K562 (cell line): ENCODE measurements at regions not wholly inside any gene's neighbourhood (a gene's known extent, or its start where the extent isn't known, plus 50 kb on each side); places are given as distances from the start of the nearest gene placed in this dataset.

ENCODE experiments used
- ATAC-seq: fragments of 200-7000 bp; cut with Tn5 transposase; 3 replicates; pipeline ENCODE4 v1.9.1; 2020; ENCODE audit warnings: moderate library complexity
- BruUV-seq: library from RNA; stranded (reverse); fragments of 400-500 nt; replicated peaks from 2 replicates; lab custom pipeline; 2021; lab: Mats Ljungman, UMichigan
- CTCF ChIA-PET: fragments of 300-600 bp; formaldehyde crosslinking; extraction: SDS; loops from one replicate; lab custom pipeline; 2021; ENCODE audit warnings: low intra/inter-chr PET ratio; lab: Yijun Ruan, JAX
- POLR2A ChIA-PET: fragments of 300-600, 350-650 bp; sonication (Branson Sonifier 250); formaldehyde crosslinking; extraction: SDS; loops from one replicate; lab custom pipeline; 2021; ENCODE audit warnings: antibody characterized with exemption, inconsistent platforms; lab: Yijun Ruan, JAX
- DNase-seq, 4 experiments: peaks; one replicate each; pipeline versions ENCODE4 v3.0.0 to v3.0.0-alpha.2; 2011 to 2018; ENCODE audit warnings: low spot score in 3 of 4, mixed read lengths in 3 of 4; ENCODE audit errors: extremely low read depth in 1 of 4
- FAIRE-seq: peaks from 2 replicates; lab custom pipeline; 2011; peaks lifted over from hg19 to GRCh38; lab: Jason Lieb, UNC
- H2AFZ ChIP-seq: 2 replicates; pipeline ENCODE4 v1.6.0; 2011; ENCODE audit warnings: low read depth, low read length, control low read depth, inconsistent platforms
- H3K27ac ChIP-seq: fragments of 200-600 bp; 3 replicates; pipeline ENCODE4 v1.8.0; 2011; ENCODE audit warnings: low read depth, mild to moderate bottlenecking, control low read depth, inconsistent platforms, low read length, moderate library complexity, mixed read lengths; ENCODE audit errors: extremely low read depth
- H3K27me3 ChIP-seq, 2 experiments: fragments of 300-600 bp in 1 of 2; 2 replicates in 1 of 2; 3 replicates in 1 of 2; pipeline versions ENCODE4 v1.6.0 to v1.8.0; 2011; ENCODE audit warnings: inconsistent platforms in 2 of 2, low read length in 2 of 2, mild to moderate bottlenecking in 1 of 2, mixed read lengths in 1 of 2, moderate library complexity in 1 of 2; ENCODE audit not compliant: control insufficient read depth in 2 of 2, insufficient read depth in 2 of 2
- H3K36me3 ChIP-seq: fragments of 300-600 bp; 3 replicates; pipeline ENCODE4 v1.8.0; 2011; ENCODE audit warnings: mild to moderate bottlenecking, low read length, inconsistent platforms; ENCODE audit not compliant: control insufficient read depth, insufficient read depth
- H3K4me1 ChIP-seq, 2 experiments: fragments of 200-600 bp in 1 of 2; replicated peaks in 1 of 2; 2 replicates in 1 of 2; 3 replicates in 1 of 2; pipeline versions ENCODE4 v1.5.1 to v1.8.0; 2011; ENCODE audit warnings: inconsistent platforms in 2 of 2, low read length in 2 of 2, mild to moderate bottlenecking in 1 of 2, mixed read lengths in 1 of 2, moderate library complexity in 1 of 2; ENCODE audit not compliant: control insufficient read depth in 2 of 2, insufficient read depth in 2 of 2
- H3K4me2 ChIP-seq: 2 replicates; pipeline ENCODE4 v1.6.1; 2011; ENCODE audit warnings: low read length, control low read depth, inconsistent platforms, mixed read lengths; ENCODE audit not compliant: insufficient read depth
- H3K4me3 ChIP-seq: fragments of 200-600 bp; sonication (generic), shearing (Covaris generic); 2 replicates; pipeline ENCODE4 v1.5.1; 2016; ENCODE audit warnings: control low read depth, inconsistent platforms
- H3K79me2 ChIP-seq: fragments of 200-600 bp; 3 replicates; pipeline ENCODE4 v1.8.0; 2011; ENCODE audit warnings: low read length, inconsistent platforms; ENCODE audit not compliant: control insufficient read depth, insufficient read depth
- H3K9ac ChIP-seq, 2 experiments: 2 replicates each; pipeline versions ENCODE4 v1.6.0 to v1.6.1; 2011; ENCODE audit warnings: low read depth in 2 of 2, low read length in 2 of 2, control low read depth in 1 of 2, inconsistent platforms in 1 of 2, mild to moderate bottlenecking in 1 of 2, mixed read lengths in 1 of 2; ENCODE audit not compliant: insufficient read depth in 1 of 2
- H3K9me1 ChIP-seq: one replicate; pipeline ENCODE4 v1.6.0; 2011; ENCODE audit warnings: inconsistent platforms, mild to moderate bottlenecking, low read length, moderate library complexity; ENCODE audit not compliant: control insufficient read depth, insufficient read depth
- H3K9me3 ChIP-seq: replicated peaks from 2 replicates; pipeline ENCODE4 v1.5.1; 2011; ENCODE audit warnings: low read depth, low read length, inconsistent platforms; ENCODE audit not compliant: control insufficient read depth, insufficient read depth
- H4K20me1 ChIP-seq: replicated peaks from 2 replicates; pipeline ENCODE4 v1.6.1; 2011; ENCODE audit warnings: low read length, inconsistent platforms, mixed read lengths; ENCODE audit not compliant: control insufficient read depth, insufficient read depth
- ADNP ChIP-seq: fragments of 200-800 bp; sonication (Bioruptor generic); IDR thresholded peaks from 2 replicates; pipeline ENCODE4 v1.6.1; 2016; ENCODE audit warnings: missing genetic modification characterization, missing compliant biosample characterization
- ARHGAP35 ChIP-seq: fragments of 450-650 bp; IDR thresholded peaks from 2 replicates; pipeline ENCODE4 v1.6.1; 2018; ENCODE audit not compliant: partially characterized antibody
- FOXJ3 ChIP-seq: sonication (generic); formaldehyde crosslinking; IDR thresholded peaks from 2 replicates; pipeline ENCODE4 v1.4.0; 2020; ENCODE audit warnings: mild to moderate bottlenecking, missing genetic modification reagents
- HDAC3 ChIP-seq: fragments of 450-650 bp; IDR thresholded peaks from 2 replicates; pipeline ENCODE4 v1.6.1; 2018; ENCODE audit warnings: borderline replicate concordance, mild to moderate bottlenecking, moderate library complexity; ENCODE audit not compliant: partially characterized antibody
- MEIS2 ChIP-seq: fragments of 450-650 bp; IDR thresholded peaks from 2 replicates; pipeline ENCODE4 v1.6.1; 2014; ENCODE audit warnings: mild to moderate bottlenecking; ENCODE audit not compliant: partially characterized antibody
- NFE2L1 ChIP-seq: fragments of 450-650 bp; IDR thresholded peaks from 2 replicates; pipeline ENCODE4 v1.6.1; 2016; ENCODE audit warnings: missing genetic modification characterization, low read depth, mild to moderate bottlenecking, missing compliant biosample characterization, moderate library complexity, borderline replicate concordance
- NFRKB ChIP-seq: fragments of 450-650 bp; IDR thresholded peaks from 2 replicates; pipeline ENCODE4 v1.6.1; 2016; ENCODE audit warnings: low read depth
- RBM34 ChIP-seq: fragments of 200-400 bp; formaldehyde crosslinking; IDR thresholded peaks from 2 replicates; pipeline ENCODE4 v1.6.1; 2018; ENCODE audit warnings: low read length, borderline replicate concordance; ENCODE audit not compliant: insufficient read depth
- U2AF1 ChIP-seq: fragments of 200-400 bp; formaldehyde crosslinking; optimal IDR thresholded peaks from 2 replicates; pipeline ENCODE3; 2017; ENCODE audit warnings: mild to moderate bottlenecking, low read depth, low read length, moderate library complexity
- WGBS: fragments of 100-300 bp; shearing (Covaris generic); methylation state at CpG from one replicate; pipeline ENCODE4 v1.1.6; 2016; ENCODE audit warnings: low coverage, mixed read lengths; ENCODE audit not compliant: insufficient coverage; ENCODE audit errors: missing lambda C conversion rate; 5-methylcytosine and 5-hydroxymethylcytosine counted together
- in situ Hi-C: fragments of 300-500 bp; cut with MboI; formaldehyde crosslinking; loops from 4 replicates; pipeline ENCODE4 v1.15.0; 2018; ENCODE audit warnings: inconsistent platforms, mixed read lengths
- intact Hi-C: fragments of 100-400 bp; cut with micrococcal nuclease; formaldehyde crosslinking; loops from 2 replicates; pipeline ENCODE4 v1.14.2; 2022
- TF ChIP-seq, protein P1 (sequence below): fragments of 450-650 bp; IDR thresholded peaks from 2 replicates; pipeline ENCODE4 v1.7.0; 2016; ENCODE audit warnings: borderline replicate concordance
- TF ChIP-seq, protein P2 (sequence below): fragments of 250-450 bp; sonication (Bioruptor Pico); IDR thresholded peaks from 2 replicates; pipeline ENCODE4 v1.4.0; 2020
- TF ChIP-seq, protein P3 (sequence below): fragments of 250-450 bp; sonication (Bioruptor Pico); IDR thresholded peaks from 2 replicates; pipeline ENCODE4 v1.4.0; 2020; ENCODE audit warnings: mild to moderate bottlenecking

DNA sequence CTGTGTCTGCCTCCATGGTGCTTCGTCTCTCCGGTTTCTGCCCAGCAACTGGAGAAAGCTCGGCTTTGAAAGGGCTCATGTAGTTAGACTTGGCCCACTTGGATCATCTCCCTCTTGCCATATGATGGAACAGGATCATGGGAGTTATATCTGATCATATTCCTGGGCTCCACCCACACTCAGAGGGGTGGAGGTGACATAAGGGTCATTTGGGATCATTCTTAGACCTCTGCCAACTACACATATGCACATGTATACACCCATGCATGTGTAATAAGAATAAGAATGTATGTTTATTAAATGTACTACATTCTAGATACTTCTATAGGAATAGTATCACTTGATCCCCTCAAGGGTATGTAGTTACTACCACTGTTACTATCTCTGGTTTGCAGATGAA, 74.1 kb upstream of the WNT4 start (continued):
- no peak for TF ChIP-seq NFRKB
- no peak for TF ChIP-seq MEIS2
- TF ChIP-seq, protein P1, sequence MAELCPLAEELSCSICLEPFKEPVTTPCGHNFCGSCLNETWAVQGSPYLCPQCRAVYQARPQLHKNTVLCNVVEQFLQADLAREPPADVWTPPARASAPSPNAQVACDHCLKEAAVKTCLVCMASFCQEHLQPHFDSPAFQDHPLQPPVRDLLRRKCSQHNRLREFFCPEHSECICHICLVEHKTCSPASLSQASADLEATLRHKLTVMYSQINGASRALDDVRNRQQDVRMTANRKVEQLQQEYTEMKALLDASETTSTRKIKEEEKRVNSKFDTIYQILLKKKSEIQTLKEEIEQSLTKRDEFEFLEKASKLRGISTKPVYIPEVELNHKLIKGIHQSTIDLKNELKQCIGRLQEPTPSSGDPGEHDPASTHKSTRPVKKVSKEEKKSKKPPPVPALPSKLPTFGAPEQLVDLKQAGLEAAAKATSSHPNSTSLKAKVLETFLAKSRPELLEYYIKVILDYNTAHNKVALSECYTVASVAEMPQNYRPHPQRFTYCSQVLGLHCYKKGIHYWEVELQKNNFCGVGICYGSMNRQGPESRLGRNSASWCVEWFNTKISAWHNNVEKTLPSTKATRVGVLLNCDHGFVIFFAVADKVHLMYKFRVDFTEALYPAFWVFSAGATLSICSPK = no peak

DNA sequence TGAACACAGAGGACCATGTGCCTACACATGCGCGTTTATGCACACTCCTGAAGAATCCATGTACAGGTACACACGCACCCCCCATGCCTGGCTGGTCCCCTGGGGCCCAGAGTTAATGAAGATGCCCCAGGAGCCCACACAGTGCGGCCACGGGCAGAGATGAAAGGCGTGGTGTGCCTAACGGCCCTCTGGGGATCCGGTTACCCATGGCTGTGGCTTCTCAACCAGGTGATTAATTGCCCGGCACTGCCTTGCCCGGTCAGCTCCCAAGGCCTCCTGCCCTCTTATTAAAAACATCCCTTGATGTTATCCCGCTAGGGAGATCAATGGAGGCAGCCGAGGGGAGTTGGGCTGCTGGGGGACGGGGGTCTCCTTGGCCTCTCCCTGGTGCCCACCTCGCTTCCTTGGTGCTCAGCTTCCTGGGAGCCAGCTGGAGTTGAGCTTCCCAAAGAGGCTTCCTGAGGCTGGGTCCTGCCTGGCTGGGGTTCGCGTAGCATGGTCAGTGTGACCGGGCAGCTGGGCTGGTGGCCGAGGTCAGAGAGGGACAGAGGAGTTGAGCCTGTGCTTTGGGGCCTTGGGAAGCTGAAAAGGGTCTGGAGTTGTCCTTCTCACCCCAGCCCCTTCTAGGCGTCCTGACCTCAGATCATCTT, 75.0 kb upstream of the WNT4 start:
- Histone ChIP-seq H3K4me2 (no peak overlapping the region), H3K9ac (peak overlapping the region in 1 of 2 experiments; percentile 17; a peak in 1 of 4 replicates), H3K27me3 (peaks cover 43 to 68% of the 10 kb centered on the region in 2 experiments), H2AFZ (no peak overlapping the region), H3K27ac (no peak overlapping the region), H3K36me3 (no peaks in the 10 kb centered on the region), H3K4me3 (no peak overlapping the region), H3K79me2 (no peaks in the 10 kb centered on the region), H4K20me1 (0 out of 2 replicates have a peak, but pooled peaks cover 6% of the 10 kb centered on the region), H3K9me1 (no peaks in the 10 kb centered on the region), H3K9me3 (no peaks in the 10 kb centered on the region), H3K4me1 (no peaks in the 10 kb centered on the region)
- intact Hi-C loops = loop anchor here (10.0 kb wide), 1 partner anchor 197 kb away; no protein-coding TSS in a partner anchor
- 4% methylated on average over 18 of the region's 19 CpGs for WGBS
- BruUV-seq = no TSS peak
- in situ Hi-C loops = no loop called here
- POLR2A ChIA-PET = no interaction called here
- no peak for FAIRE-seq
- ATAC-seq = no peak
- DNase-seq = no peak
- TF ChIP-seq U2AF1 = no peak
- TF ChIP-seq, protein P2, sequence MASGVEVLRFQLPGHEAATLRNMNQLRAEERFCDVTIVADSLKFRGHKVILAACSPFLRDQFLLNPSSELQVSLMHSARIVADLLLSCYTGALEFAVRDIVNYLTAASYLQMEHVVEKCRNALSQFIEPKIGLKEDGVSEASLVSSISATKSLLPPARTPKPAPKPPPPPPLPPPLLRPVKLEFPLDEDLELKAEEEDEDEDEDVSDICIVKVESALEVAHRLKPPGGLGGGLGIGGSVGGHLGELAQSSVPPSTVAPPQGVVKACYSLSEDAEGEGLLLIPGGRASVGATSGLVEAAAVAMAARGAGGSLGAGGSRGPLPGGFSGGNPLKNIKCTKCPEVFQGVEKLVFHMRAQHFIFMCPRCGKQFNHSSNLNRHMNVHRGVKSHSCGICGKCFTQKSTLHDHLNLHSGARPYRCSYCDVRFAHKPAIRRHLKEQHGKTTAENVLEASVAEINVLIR = no peak
- no peak for TF ChIP-seq ADNP (tag)
- TF ChIP-seq, protein P3, sequence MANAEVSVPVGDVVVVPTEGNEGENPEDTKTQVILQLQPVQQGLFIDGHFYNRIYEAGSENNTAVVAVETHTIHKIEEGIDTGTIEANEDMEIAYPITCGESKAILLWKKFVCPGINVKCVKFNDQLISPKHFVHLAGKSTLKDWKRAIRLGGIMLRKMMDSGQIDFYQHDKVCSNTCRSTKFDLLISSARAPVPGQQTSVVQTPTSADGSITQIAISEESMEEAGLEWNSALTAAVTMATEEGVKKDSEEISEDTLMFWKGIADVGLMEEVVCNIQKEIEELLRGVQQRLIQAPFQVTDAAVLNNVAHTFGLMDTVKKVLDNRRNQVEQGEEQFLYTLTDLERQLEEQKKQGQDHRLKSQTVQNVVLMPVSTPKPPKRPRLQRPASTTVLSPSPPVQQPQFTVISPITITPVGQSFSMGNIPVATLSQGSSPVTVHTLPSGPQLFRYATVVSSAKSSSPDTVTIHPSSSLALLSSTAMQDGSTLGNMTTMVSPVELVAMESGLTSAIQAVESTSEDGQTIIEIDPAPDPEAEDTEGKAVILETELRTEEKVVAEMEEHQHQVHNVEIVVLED = no peak
- no peak for TF ChIP-seq ARHGAP35
- TF ChIP-seq FOXJ3 (CRISPR knock-in tag) = no peak
- no peak for TF ChIP-seq RBM34
- TF ChIP-seq NFE2L1 (tag) = no peak
- no peak for TF ChIP-seq HDAC3
- CTCF ChIA-PET = interaction anchor here (0.6 to 1.4 kb wide), 2 partner anchors 198 to 324 kb away, joined by 3 to 4 read pairs; no protein-coding TSS in a partner anchor
